Osteoblast (primary cell): ENCODE measurements at regions not wholly inside any gene's neighbourhood (a gene's known extent, or its start where the extent isn't known, plus 50 kb on each side); places are given as distances from the start of the nearest gene placed in this dataset.

Source experiments
- DNase-seq: peaks from one replicate; pipeline ENCODE4 v3.0.0; 2011; ENCODE audit warnings: low spot score, mixed read lengths; ENCODE audit not compliant: insufficient read length; ENCODE audit errors: missing footprints
- H2AFZ ChIP-seq: 2 replicates; pipeline ENCODE4 v1.6.0; 2011; ENCODE audit warnings: mild to moderate bottlenecking, low read length
- H3K27ac ChIP-seq: 2 replicates; pipeline ENCODE4 v1.5.1; 2011; ENCODE audit warnings: mild to moderate bottlenecking, low read depth, low read length, moderate library complexity
- H3K27me3 ChIP-seq: 2 replicates; pipeline ENCODE4 v1.6.0; 2012; ENCODE audit warnings: mild to moderate bottlenecking, control low read depth, inconsistent platforms, low read length, moderate library complexity; ENCODE audit not compliant: insufficient read depth
- H3K36me3 ChIP-seq: 2 replicates; pipeline ENCODE4 v1.5.1; 2011; ENCODE audit warnings: mild to moderate bottlenecking, low read length, control low read depth, moderate library complexity; ENCODE audit not compliant: insufficient read depth
- H3K4me1 ChIP-seq: 2 replicates; pipeline ENCODE4 v1.5.1; 2011; ENCODE audit warnings: mild to moderate bottlenecking, low read length, control low read depth, moderate library complexity; ENCODE audit not compliant: insufficient read depth
- H3K4me2 ChIP-seq: 2 replicates; pipeline ENCODE4 v1.6.0; 2011; ENCODE audit warnings: mild to moderate bottlenecking, low read length; ENCODE audit not compliant: insufficient read depth
- H3K4me3 ChIP-seq: fragments of 200-600 bp; sonication (generic); 3 replicates; pipeline ENCODE4 v1.5.1; 2012; ENCODE audit warnings: mild to moderate bottlenecking, low read length, inconsistent platforms; ENCODE audit not compliant: insufficient read depth
- H3K79me2 ChIP-seq: 2 replicates; pipeline ENCODE4 v1.6.0; 2012; ENCODE audit warnings: mild to moderate bottlenecking, low read length, control low read depth, inconsistent platforms; ENCODE audit not compliant: insufficient read depth
- H3K9me3 ChIP-seq: 2 replicates; pipeline ENCODE4 v1.5.1; 2011; ENCODE audit warnings: low read depth, low read length, control low read depth
- H4K20me1 ChIP-seq: 2 replicates; pipeline ENCODE4 v1.6.0; 2012; ENCODE audit warnings: mild to moderate bottlenecking, low read length, control low read depth; ENCODE audit not compliant: insufficient read depth
- CTCF ChIP-seq: IDR thresholded peaks from 2 replicates; pipeline ENCODE4 v1.5.1; 2011; ENCODE audit warnings: mild to moderate bottlenecking, low read depth, low read length, moderate library complexity; ENCODE audit errors: extremely low read depth

GRCh38 chr1:30244801-30245200 lies 478.6 kb downstream of the MATN1 start:
- Histone ChIP-seq H4K20me1 (no peaks in the 10 kb centered on the region), H3K4me1 (no peaks in the 10 kb centered on the region), H3K79me2 (no peaks in the 10 kb centered on the region), H3K36me3 (no peaks in the 10 kb centered on the region), H3K27me3 (no peaks in the 10 kb centered on the region), H3K9me3 (no peaks in the 10 kb centered on the region), H3K4me3 (no peak overlapping the region), H2AFZ (no peak overlapping the region), H3K4me2 (no peak overlapping the region), H3K27ac (no peak overlapping the region)
- DNase-seq: no peak
- no peak for TF ChIP-seq CTCF

GRCh38 chr1:30242722-30243457 lies 480.5 kb downstream of the MATN1 start:
- no peak for TF ChIP-seq CTCF
- no peak overlapping the region for H3K4me3 ChIP-seq
- H3K79me2 ChIP-seq: no peaks in the 10 kb centered on the region
- H4K20me1 ChIP-seq: no peaks in the 10 kb centered on the region
- H3K4me1 ChIP-seq: no peaks in the 10 kb centered on the region
- H3K36me3 ChIP-seq: no peaks in the 10 kb centered on the region
- no peak overlapping the region for H3K4me2 ChIP-seq
- no peaks in the 10 kb centered on the region for H3K9me3 ChIP-seq
- DNase-seq: no peak
- no peak overlapping the region for H3K27ac ChIP-seq
- H2AFZ ChIP-seq: no peak overlapping the region
- no peaks in the 10 kb centered on the region for H3K27me3 ChIP-seq

DNA sequence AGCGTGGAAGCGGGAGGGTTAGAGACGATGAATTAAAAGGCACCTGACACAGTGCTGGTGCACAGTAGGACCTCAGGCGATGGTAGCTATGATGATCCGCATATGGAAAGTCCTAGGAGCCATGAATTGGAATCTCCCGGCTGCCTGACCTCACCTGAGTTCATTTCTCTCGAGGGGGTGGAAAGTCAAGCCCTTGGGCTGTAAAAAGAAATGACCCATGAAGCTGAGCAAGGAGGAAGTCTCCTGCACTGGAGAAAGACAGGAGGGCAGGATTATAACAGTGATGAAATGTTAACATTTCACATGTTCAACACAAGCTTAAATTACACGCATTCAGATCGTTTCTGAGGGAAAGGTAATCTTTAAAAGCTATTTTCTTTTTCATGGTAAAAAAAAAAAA lies 481.2 kb downstream of the MATN1 start:
- H2AFZ ChIP-seq: no peak overlapping the region
- no peak overlapping the region for H3K4me3 ChIP-seq
- no peaks in the 10 kb centered on the region for H3K4me1 ChIP-seq
- H3K27ac ChIP-seq: no peak overlapping the region
- no peaks in the 10 kb centered on the region for H3K36me3 ChIP-seq
- no peaks in the 10 kb centered on the region for H3K9me3 ChIP-seq
- H3K79me2 ChIP-seq: no peaks in the 10 kb centered on the region
- no peak for DNase-seq
- no peak for TF ChIP-seq CTCF
- no peaks in the 10 kb centered on the region for H4K20me1 ChIP-seq
- H3K27me3 ChIP-seq: no peaks in the 10 kb centered on the region
- no peak overlapping the region for H3K4me2 ChIP-seq

DNA sequence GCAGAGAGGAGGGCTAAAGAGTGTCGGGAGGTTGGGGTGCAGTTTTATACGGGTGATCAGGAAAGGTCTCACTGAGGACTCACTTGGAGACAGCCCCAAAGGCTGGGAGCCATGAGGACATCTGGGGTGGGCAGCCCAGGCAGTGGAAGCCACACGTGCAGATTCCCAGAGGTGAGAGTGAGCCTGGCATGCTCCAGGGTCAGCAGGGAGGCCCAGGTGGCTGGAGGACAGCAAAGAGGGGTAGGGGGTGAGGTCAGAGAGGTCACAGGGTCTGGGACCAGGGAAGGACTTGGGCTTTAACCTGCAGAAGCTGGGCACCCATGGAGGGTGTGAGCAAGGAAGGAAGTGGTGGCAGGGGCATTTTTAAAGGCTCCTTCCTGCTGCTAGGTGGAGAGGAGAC lies 481.7 kb downstream of the MATN1 start:
- no peak overlapping the region for H3K4me2 ChIP-seq
- no peak for TF ChIP-seq CTCF
- H2AFZ ChIP-seq: no peak overlapping the region
- no peak overlapping the region for H3K4me3 ChIP-seq
- H3K27ac ChIP-seq: no peak overlapping the region
- no peaks in the 10 kb centered on the region for H3K27me3 ChIP-seq
- H3K79me2 ChIP-seq: no peaks in the 10 kb centered on the region
- H3K36me3 ChIP-seq: no peaks in the 10 kb centered on the region
- no peaks in the 10 kb centered on the region for H3K9me3 ChIP-seq
- DNase-seq: no peak
- no peaks in the 10 kb centered on the region for H4K20me1 ChIP-seq
- no peaks in the 10 kb centered on the region for H3K4me1 ChIP-seq
